CD8-positive, alpha-beta memory T cell (primary cell): ENCODE measurements at regions not wholly inside any gene's neighbourhood (a gene's known extent, or its start where the extent isn't known, plus 50 kb on each side); places are given as distances from the start of the nearest gene placed in this dataset.

ENCODE experiments used
- CTCF ChIA-PET: fragments of 350-600 bp; sonication (Branson Sonifier 250); formaldehyde crosslinking; loops from one replicate; lab custom pipeline; 2021; ENCODE audit warnings: antibody characterized with exemption; lab: Charles Lee
- POLR2A ChIA-PET: fragments of 350-600 bp; sonication (Branson Sonifier 250); formaldehyde crosslinking; loops from one replicate; lab custom pipeline; 2021; ENCODE audit warnings: antibody characterized with exemption; lab: Charles Lee
- DNase-seq, 5 donors: peaks; one replicate each; pipeline versions ENCODE4 v3.0.0 to v3.0.0-alpha.2; 2020 to 2022; ENCODE audit warnings: mixed read lengths in 1 of 5
- H3K27ac ChIP-seq: one replicate; pipeline ENCODE4 v1.7.0; 2013; ENCODE audit warnings: low read depth, mild to moderate bottlenecking, low read length, moderate library complexity
- H3K27me3 ChIP-seq: 2 replicates; pipeline ENCODE4 v1.7.0; 2013; ENCODE audit warnings: low read length, mild to moderate bottlenecking; ENCODE audit not compliant: insufficient read depth, poor library complexity, severe bottlenecking
- H3K36me3 ChIP-seq: 2 replicates; pipeline ENCODE4 v1.7.0; 2013; ENCODE audit warnings: mild to moderate bottlenecking, low read length, moderate library complexity; ENCODE audit not compliant: insufficient read depth
- H3K4me1 ChIP-seq: 2 replicates; pipeline ENCODE4 v1.7.0; 2013; ENCODE audit warnings: mild to moderate bottlenecking, low read length, moderate library complexity; ENCODE audit not compliant: insufficient read depth
- H3K4me3 ChIP-seq: 2 replicates; pipeline ENCODE4 v1.7.0; 2013; ENCODE audit warnings: mild to moderate bottlenecking, low read length
- H3K9me3 ChIP-seq: 2 replicates; pipeline ENCODE4 v1.7.0; 2013; ENCODE audit warnings: mild to moderate bottlenecking, low read length
- H3K27ac Mint-ChIP-seq, 8 donors: one replicate each; pipeline ENCODE4 v1.8.0; 2020 to 2021; ENCODE audit warnings: mixed read lengths in 8 of 8, mild to moderate bottlenecking in 6 of 8, inconsistent platforms in 3 of 8, moderate library complexity in 3 of 8
- H3K27me3 Mint-ChIP-seq, 2 donors: one replicate each; pipeline ENCODE4 v1.8.0; 2020 to 2021; ENCODE audit warnings: mixed read lengths in 2 of 2, mild to moderate bottlenecking in 1 of 2, moderate library complexity in 1 of 2
- H3K36me3 Mint-ChIP-seq, 3 donors: one replicate each; pipeline ENCODE4 v1.8.0; 2020 to 2021; ENCODE audit warnings: mixed read lengths in 3 of 3, inconsistent platforms in 1 of 3, mild to moderate bottlenecking in 1 of 3
- H3K4me1 Mint-ChIP-seq, 3 donors: one replicate each; pipeline ENCODE4 v1.8.0; 2020 to 2021; ENCODE audit warnings: mixed read lengths in 3 of 3, inconsistent platforms in 1 of 3, mild to moderate bottlenecking in 1 of 3
- H3K4me3 Mint-ChIP-seq, 7 donors: one replicate each; pipeline ENCODE4 v1.8.0; 2020 to 2021; ENCODE audit warnings: mixed read lengths in 7 of 7, mild to moderate bottlenecking in 6 of 7, moderate library complexity in 4 of 7, inconsistent platforms in 2 of 7
- H3K9me3 Mint-ChIP-seq, 5 donors: one replicate each; pipeline ENCODE4 v1.8.0; 2020 to 2022; ENCODE audit warnings: mixed read lengths in 5 of 5, mild to moderate bottlenecking in 3 of 5, moderate library complexity in 2 of 5, inconsistent platforms in 1 of 5

DNA sequence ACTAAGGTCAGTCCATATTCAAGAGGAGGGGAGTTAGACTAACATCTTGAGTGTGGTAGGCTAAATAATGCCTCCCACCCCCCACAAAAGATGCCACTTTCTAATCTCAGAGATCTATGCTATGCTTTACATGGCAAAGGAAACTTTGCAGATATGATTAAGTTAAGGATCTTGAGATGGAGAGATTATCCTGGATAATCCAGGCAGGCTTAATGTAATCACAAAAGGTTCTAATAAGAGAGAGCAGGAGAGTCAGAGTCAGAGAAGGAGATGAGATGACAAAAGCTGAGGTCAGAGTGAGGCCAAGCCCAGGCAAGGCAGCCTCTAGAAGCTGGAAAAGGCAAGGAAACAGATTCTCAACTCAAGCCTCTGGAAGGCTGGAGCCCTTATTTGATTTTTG is 1011.6 kb downstream of the PCDH9 start:
- no peaks in the 10 kb centered on the region for H3K36me3 ChIP-seq
- H3K27ac ChIP-seq, result no peak overlapping the region
- H3K36me3 Mint-ChIP-seq, result no peaks in the 10 kb centered on the region
- H3K4me3 Mint-ChIP-seq, result no peak overlapping the region
- ChIA-PET CTCF (no interaction called here), POLR2A (no interaction called here)
- no peaks in the 10 kb centered on the region for H3K27me3 ChIP-seq
- no peak overlapping the region for H3K27ac Mint-ChIP-seq
- H3K4me3 ChIP-seq, result no peak overlapping the region
- H3K4me1 Mint-ChIP-seq, result no peaks in the 10 kb centered on the region
- no peaks in the 10 kb centered on the region for H3K27me3 Mint-ChIP-seq
- peaks cover 0 to 29% (median 7%) of the 10 kb centered on the region in 5 donors for H3K9me3 Mint-ChIP-seq
- DNase-seq, result no peak
- no peaks in the 10 kb centered on the region for H3K9me3 ChIP-seq
- H3K4me1 ChIP-seq, result no peaks in the 10 kb centered on the region

DNA sequence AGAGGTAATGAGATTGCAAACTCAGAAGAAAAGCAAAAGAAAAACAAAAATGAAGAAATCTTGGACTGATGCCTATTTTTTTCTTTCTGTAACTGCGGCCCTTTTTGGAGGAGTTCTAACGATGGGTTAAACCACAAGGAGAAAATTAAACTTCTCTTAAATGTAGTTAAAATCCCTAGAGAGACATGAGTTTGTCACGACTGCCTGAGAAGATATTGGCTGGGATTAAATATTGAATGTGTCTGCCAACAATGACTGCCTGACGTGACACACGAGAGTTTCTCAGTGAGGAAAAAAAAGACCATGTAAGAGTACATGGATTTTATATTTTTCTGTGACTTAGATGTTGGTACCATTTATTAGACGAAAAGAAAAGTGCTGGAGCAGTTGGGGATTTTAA is 1013.4 kb downstream of the PCDH9 start:
- POLR2A ChIA-PET, result no interaction called here
- no peaks in the 10 kb centered on the region for H3K27me3 Mint-ChIP-seq

GRCh38 chr13:66214467-66214866 is 1015.7 kb downstream of the PCDH9 start:
- H3K36me3 ChIP-seq, result no peaks in the 10 kb centered on the region
- H3K4me3 ChIP-seq, result no peak overlapping the region
- POLR2A ChIA-PET, result no interaction called here
- no peak for DNase-seq
- CTCF ChIA-PET, result no interaction called here
- H3K4me3 Mint-ChIP-seq, result no peak overlapping the region
- H3K36me3 Mint-ChIP-seq, result no peaks in the 10 kb centered on the region
- H3K9me3 ChIP-seq, result no peaks in the 10 kb centered on the region
- H3K27ac ChIP-seq, result no peak overlapping the region
- peaks cover 0 to 20% (median 8%) of the 10 kb centered on the region in 5 donors for H3K9me3 Mint-ChIP-seq
- no peaks in the 10 kb centered on the region for H3K4me1 ChIP-seq
- no peak overlapping the region for H3K27ac Mint-ChIP-seq
- no peaks in the 10 kb centered on the region for H3K4me1 Mint-ChIP-seq
- no peaks in the 10 kb centered on the region for H3K27me3 Mint-ChIP-seq
- no peaks in the 10 kb centered on the region for H3K27me3 ChIP-seq

More for the DNA sequence above, 1013.4 kb downstream of the PCDH9 start:
- no peak for DNase-seq
- no peaks in the 10 kb centered on the region for H3K27me3 ChIP-seq
- CTCF ChIA-PET, result no interaction called here
- H3K27ac ChIP-seq, result no peak overlapping the region
- no peaks in the 10 kb centered on the region for H3K9me3 ChIP-seq
- Mint-ChIP-seq H3K4me1 (no peaks in the 10 kb centered on the region), H3K9me3 (peaks cover 0 to 25% (median 10%) of the 10 kb centered on the region in 5 donors), H3K4me3 (no peak overlapping the region), H3K27ac (no peak overlapping the region), H3K36me3 (no peaks in the 10 kb centered on the region)
- H3K4me3 ChIP-seq, result no peak overlapping the region
- no peaks in the 10 kb centered on the region for H3K4me1 ChIP-seq
- H3K36me3 ChIP-seq, result no peaks in the 10 kb centered on the region

- ChIA-PET POLR2A (no interaction called here), CTCF (no interaction called here)
- no peak overlapping the region for H3K27ac Mint-ChIP-seq
- H3K27me3 Mint-ChIP-seq, result no peaks in the 10 kb centered on the region
- no peaks in the 10 kb centered on the region for H3K36me3 Mint-ChIP-seq
- Histone ChIP-seq H3K4me1 (no peaks in the 10 kb centered on the region), H3K36me3 (no peaks in the 10 kb centered on the region), H3K27ac (no peak overlapping the region), H3K27me3 (no peaks in the 10 kb centered on the region), H3K4me3 (no peak overlapping the region), H3K9me3 (no peaks in the 10 kb centered on the region)
- no peak for DNase-seq
- no peak overlapping the region for H3K4me3 Mint-ChIP-seq
- H3K4me1 Mint-ChIP-seq, result no peaks in the 10 kb centered on the region
- peaks cover 0 to 25% (median 6%) of the 10 kb centered on the region in 5 donors for H3K9me3 Mint-ChIP-seq
Observed at GRCh38 chr13:66212511-66212910, 1017.6 kb downstream of the PCDH9 start.

- no peak for DNase-seq
- Histone ChIP-seq H3K4me1 (no peaks in the 10 kb centered on the region), H3K27ac (no peak overlapping the region), H3K36me3 (no peaks in the 10 kb centered on the region), H3K9me3 (no peaks in the 10 kb centered on the region), H3K4me3 (no peak overlapping the region), H3K27me3 (no peaks in the 10 kb centered on the region)
- CTCF ChIA-PET, result no interaction called here
- POLR2A ChIA-PET, result no interaction called here
- Mint-ChIP-seq H3K9me3 (peaks cover under 1 to 21% (median 10%) of the 10 kb centered on the region in 5 donors), H3K36me3 (no peaks in the 10 kb centered on the region), H3K4me1 (no peaks in the 10 kb centered on the region), H3K27ac (no peak overlapping the region), H3K27me3 (no peaks in the 10 kb centered on the region), H3K4me3 (no peak overlapping the region)
Observed at GRCh38 chr13:66210677-66211076, 1019.5 kb downstream of the PCDH9 start.

DNA sequence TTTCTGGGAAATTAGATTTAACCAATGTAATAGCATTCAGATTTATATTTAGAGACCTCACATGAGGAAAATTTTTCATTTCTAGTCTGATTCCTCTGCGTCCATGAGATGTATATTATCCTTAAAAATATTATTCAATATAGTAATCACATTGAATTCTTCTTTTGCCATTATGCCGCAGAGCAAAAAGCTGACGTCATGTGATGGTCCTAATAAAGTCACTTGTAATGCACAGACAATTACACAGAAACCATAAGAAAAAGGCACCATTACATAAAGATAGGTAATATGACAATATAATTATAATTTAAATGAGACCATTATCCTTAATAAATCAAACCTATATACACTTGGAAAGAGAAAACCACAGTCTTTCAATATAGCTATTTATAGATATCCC is 1021.5 kb downstream of the PCDH9 start:
- CTCF ChIA-PET, result no interaction called here
- H3K27ac ChIP-seq, result no peak overlapping the region
- no peaks in the 10 kb centered on the region for H3K9me3 ChIP-seq
- Mint-ChIP-seq H3K27ac (no peak overlapping the region), H3K4me1 (no peaks in the 10 kb centered on the region), H3K36me3 (no peaks in the 10 kb centered on the region), H3K9me3 (peaks cover 0 to 24% (median 7%) of the 10 kb centered on the region in 5 donors), H3K27me3 (no peaks in the 10 kb centered on the region), H3K4me3 (no peak overlapping the region)
- no peaks in the 10 kb centered on the region for H3K4me1 ChIP-seq
- POLR2A ChIA-PET, result no interaction called here
- H3K27me3 ChIP-seq, result no peaks in the 10 kb centered on the region
- DNase-seq, result no peak
- no peaks in the 10 kb centered on the region for H3K36me3 ChIP-seq
- H3K4me3 ChIP-seq, result no peak overlapping the region

DNA sequence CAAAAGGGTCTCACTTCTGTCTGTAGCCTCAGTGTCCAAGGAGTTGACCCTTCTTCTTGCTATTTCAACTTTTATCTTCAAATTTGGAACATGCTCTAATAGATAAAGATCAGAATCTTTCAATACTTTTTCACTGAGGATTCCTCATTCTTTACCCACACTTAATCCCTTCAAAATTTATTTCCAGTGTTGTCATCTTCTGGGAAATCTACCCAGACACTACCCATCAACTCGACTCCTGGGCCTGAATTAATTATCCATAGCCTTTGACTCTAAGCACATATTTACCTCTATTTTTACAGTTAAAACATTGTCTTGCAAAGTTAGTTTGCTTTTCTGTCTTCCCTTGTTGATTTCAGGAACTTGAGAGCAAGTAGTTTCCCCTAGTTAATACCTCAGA is 1022.5 kb downstream of the PCDH9 start:
- H3K4me3 Mint-ChIP-seq, result no peak overlapping the region
- no peaks in the 10 kb centered on the region for H3K36me3 Mint-ChIP-seq
- H3K4me3 ChIP-seq, result no peak overlapping the region
- CTCF ChIA-PET, result no interaction called here
- H3K27me3 ChIP-seq, result no peaks in the 10 kb centered on the region
- no peaks in the 10 kb centered on the region for H3K36me3 ChIP-seq
- no peaks in the 10 kb centered on the region for H3K27me3 Mint-ChIP-seq
- H3K4me1 ChIP-seq, result no peaks in the 10 kb centered on the region
- H3K9me3 ChIP-seq, result no peaks in the 10 kb centered on the region
- no peak for DNase-seq
- no peak overlapping the region for H3K27ac Mint-ChIP-seq
- POLR2A ChIA-PET, result no interaction called here
- no peak overlapping the region for H3K27ac ChIP-seq
- H3K9me3 Mint-ChIP-seq, result peaks cover 0 to 23% (median 7%) of the 10 kb centered on the region in 5 donors
- no peaks in the 10 kb centered on the region for H3K4me1 Mint-ChIP-seq

- H3K27ac Mint-ChIP-seq, result no peak overlapping the region
- peaks cover 0 to 28% (median 4%) of the 10 kb centered on the region in 5 donors for H3K9me3 Mint-ChIP-seq
- Histone ChIP-seq H3K36me3 (no peaks in the 10 kb centered on the region), H3K27me3 (no peaks in the 10 kb centered on the region), H3K4me1 (no peaks in the 10 kb centered on the region), H3K27ac (no peak overlapping the region), H3K9me3 (no peaks in the 10 kb centered on the region), H3K4me3 (no peak overlapping the region)
- no peaks in the 10 kb centered on the region for H3K36me3 Mint-ChIP-seq
- no peaks in the 10 kb centered on the region for H3K27me3 Mint-ChIP-seq
- H3K4me1 Mint-ChIP-seq, result no peaks in the 10 kb centered on the region
- ChIA-PET CTCF (no interaction called here), POLR2A (no interaction called here)
- DNase-seq, result no peak
- H3K4me3 Mint-ChIP-seq, result no peak overlapping the region
Observed at GRCh38 chr13:66205807-66206206, 1024.3 kb downstream of the PCDH9 start.

DNA sequence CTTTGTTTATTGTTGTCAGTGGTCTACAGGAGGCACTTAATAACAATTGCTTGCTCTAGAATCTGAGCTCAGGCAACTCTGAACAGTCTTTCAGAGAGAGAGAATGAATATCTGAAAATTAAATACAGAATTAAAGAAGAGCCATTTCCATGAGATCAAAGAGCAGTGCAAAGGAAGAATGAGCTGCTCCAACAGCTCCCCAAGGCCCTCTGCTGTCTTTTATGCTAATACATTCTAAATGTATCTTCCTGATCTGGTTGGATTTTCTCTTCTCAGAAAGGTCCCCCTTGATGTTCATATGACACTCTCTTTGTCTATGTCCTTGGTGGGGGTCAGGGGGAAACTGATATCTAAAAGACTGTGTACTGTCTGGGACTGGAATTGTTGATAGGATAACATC is 1029.6 kb downstream of the PCDH9 start:
- H3K9me3 ChIP-seq, result no peaks in the 10 kb centered on the region
- Mint-ChIP-seq H3K27ac (no peak overlapping the region), H3K4me3 (no peak overlapping the region), H3K27me3 (no peaks in the 10 kb centered on the region), H3K4me1 (no peaks in the 10 kb centered on the region), H3K9me3 (peaks cover 0 to 14% (median 6%) of the 10 kb centered on the region in 5 donors), H3K36me3 (peaks cover 0 to 5% (median 0%) of the 10 kb centered on the region in 3 donors)
- H3K4me1 ChIP-seq, result no peaks in the 10 kb centered on the region
- no peak for DNase-seq
- H3K27ac ChIP-seq, result no peak overlapping the region
- ChIA-PET CTCF (no interaction called here), POLR2A (no interaction called here)
- H3K36me3 ChIP-seq, result no peaks in the 10 kb centered on the region
- no peaks in the 10 kb centered on the region for H3K27me3 ChIP-seq
- H3K4me3 ChIP-seq, result no peak overlapping the region
